ENCODE measurements at regions not wholly inside any gene's neighbourhood (a gene's known extent, or its start where the extent isn't known, plus 50 kb on each side); places are given as distances from the start of the nearest gene placed in this dataset.

- no peak for ATAC-seq (ENCODE audit: low read depth in 2 of 2)
- Mint-ChIP-seq H3K9me3 (peaks cover 0 to 13% (median 3%) of the 10 kb centered on the region in 7 donors), H3K36me3 (no peaks in the 10 kb centered on the region), H3K4me3 (no peak overlapping the region), H3K4me1 (no peaks in the 10 kb centered on the region), H3K27ac (no peak overlapping the region), H3K27me3 (no peaks in the 10 kb centered on the region)
- Histone ChIP-seq H3K36me3 (ENCODE audit: control insufficient read depth, insufficient read depth, low read length) (no peaks in the 10 kb centered on the region), H3K9me3 (ENCODE audit: control insufficient read depth in 2 of 2, low read length in 2 of 2) (no peaks in the 10 kb centered on the region), H3K4me1 (ENCODE audit: control insufficient read depth, insufficient read depth, low read length, poor library complexity, severe bottlenecking) (no peaks in the 10 kb centered on the region), H3K27ac (ENCODE audit: insufficient read depth, low read length, poor library complexity, severe bottlenecking) (no peak overlapping the region), H3K27me3 (ENCODE audit: control insufficient read depth, insufficient read depth, low read length) (no peaks in the 10 kb centered on the region), H3K4me3 (ENCODE audit: low read depth, low read length) (no peak overlapping the region)
- no peak for DNase-seq
Observed at GRCh38 chr3:3701949-3702348, 97.3 kb upstream of the LRRN1 start.

- no peaks in the 10 kb centered on the region for H3K4me1 Mint-ChIP-seq
Observed at GRCh38 chr3:3699816-3700633, 99.2 kb upstream of the LRRN1 start.

GRCh38 chr3:3699407-3699806, 99.8 kb upstream of the LRRN1 start:
- H3K4me1 Mint-ChIP-seq = no peaks in the 10 kb centered on the region

More at GRCh38 chr3:3699816-3700633, 99.2 kb upstream of the LRRN1 start:
- Histone ChIP-seq H3K36me3 (ENCODE audit: control insufficient read depth, insufficient read depth, low read length) (no peaks in the 10 kb centered on the region), H3K27me3 (ENCODE audit: control insufficient read depth, insufficient read depth, low read length) (no peaks in the 10 kb centered on the region), H3K4me3 (ENCODE audit: low read depth, low read length) (no peak overlapping the region), H3K4me1 (ENCODE audit: control insufficient read depth, insufficient read depth, low read length, poor library complexity, severe bottlenecking) (no peaks in the 10 kb centered on the region), H3K9me3 (ENCODE audit: control insufficient read depth in 2 of 2, low read length in 2 of 2) (no peaks in the 10 kb centered on the region), H3K27ac (ENCODE audit: insufficient read depth, low read length, poor library complexity, severe bottlenecking) (no peak overlapping the region)
- no peaks in the 10 kb centered on the region for H3K27me3 Mint-ChIP-seq
- H3K36me3 Mint-ChIP-seq = no peaks in the 10 kb centered on the region
- H3K27ac Mint-ChIP-seq = no peak overlapping the region
- ATAC-seq (ENCODE audit: low read depth in 2 of 2) (no peak), DNase-seq (no peak)
- H3K9me3 Mint-ChIP-seq = peaks cover 0 to 8% (median 3%) of the 10 kb centered on the region in 7 donors
- no peak overlapping the region for H3K4me3 Mint-ChIP-seq

GRCh38 chr3:3696345-3696744, 102.9 kb upstream of the LRRN1 start:
- H3K27ac ChIP-seq (ENCODE audit: insufficient read depth, low read length, poor library complexity, severe bottlenecking) = no peak overlapping the region
- no peak for ATAC-seq (ENCODE audit: low read depth in 2 of 2)
- Mint-ChIP-seq H3K4me3 (no peak overlapping the region), H3K27me3 (no peaks in the 10 kb centered on the region), H3K4me1 (no peaks in the 10 kb centered on the region), H3K27ac (no peak overlapping the region), H3K36me3 (no peaks in the 10 kb centered on the region), H3K9me3 (peaks cover 0 to 3% (median 3%) of the 10 kb centered on the region in 7 donors)
- no peaks in the 10 kb centered on the region for H3K27me3 ChIP-seq (ENCODE audit: control insufficient read depth, insufficient read depth, low read length)
- no peak overlapping the region for H3K4me3 ChIP-seq (ENCODE audit: low read depth, low read length)
- H3K4me1 ChIP-seq (ENCODE audit: control insufficient read depth, insufficient read depth, low read length, poor library complexity, severe bottlenecking) = no peaks in the 10 kb centered on the region
- no peak for DNase-seq
- no peaks in the 10 kb centered on the region for H3K36me3 ChIP-seq (ENCODE audit: control insufficient read depth, insufficient read depth, low read length)
- no peaks in the 10 kb centered on the region for H3K9me3 ChIP-seq (ENCODE audit: control insufficient read depth in 2 of 2, low read length in 2 of 2)

More at GRCh38 chr3:3699407-3699806, 99.8 kb upstream of the LRRN1 start:
- Histone ChIP-seq H3K27me3 (ENCODE audit: control insufficient read depth, insufficient read depth, low read length) (no peaks in the 10 kb centered on the region), H3K4me3 (ENCODE audit: low read depth, low read length) (no peak overlapping the region), H3K27ac (ENCODE audit: insufficient read depth, low read length, poor library complexity, severe bottlenecking) (no peak overlapping the region), H3K4me1 (ENCODE audit: control insufficient read depth, insufficient read depth, low read length, poor library complexity, severe bottlenecking) (no peaks in the 10 kb centered on the region), H3K9me3 (ENCODE audit: control insufficient read depth in 2 of 2, low read length in 2 of 2) (no peaks in the 10 kb centered on the region), H3K36me3 (ENCODE audit: control insufficient read depth, insufficient read depth, low read length) (no peaks in the 10 kb centered on the region)
- H3K36me3 Mint-ChIP-seq = no peaks in the 10 kb centered on the region
- ATAC-seq (ENCODE audit: low read depth in 2 of 2) (no peak), DNase-seq (no peak)
- H3K4me3 Mint-ChIP-seq = no peak overlapping the region
- H3K9me3 Mint-ChIP-seq = peaks cover 0 to 8% (median 3%) of the 10 kb centered on the region in 7 donors
- H3K27me3 Mint-ChIP-seq = no peaks in the 10 kb centered on the region
- no peak overlapping the region for H3K27ac Mint-ChIP-seq

- no peaks in the 10 kb centered on the region for H3K36me3 ChIP-seq (ENCODE audit: control insufficient read depth, insufficient read depth, low read length)
- Mint-ChIP-seq H3K4me3 (no peak overlapping the region), H3K4me1 (no peaks in the 10 kb centered on the region), H3K27ac (no peak overlapping the region), H3K36me3 (no peaks in the 10 kb centered on the region), H3K27me3 (no peaks in the 10 kb centered on the region), H3K9me3 (peaks cover 0 to 3% (median under 1%) of the 10 kb centered on the region in 7 donors)
- no peak overlapping the region for H3K27ac ChIP-seq (ENCODE audit: insufficient read depth, low read length, poor library complexity, severe bottlenecking)
- no peaks in the 10 kb centered on the region for H3K4me1 ChIP-seq (ENCODE audit: control insufficient read depth, insufficient read depth, low read length, poor library complexity, severe bottlenecking)
- DNase-seq (no peak), ATAC-seq (ENCODE audit: low read depth in 2 of 2) (no peak)
- H3K27me3 ChIP-seq (ENCODE audit: control insufficient read depth, insufficient read depth, low read length) = no peaks in the 10 kb centered on the region
- H3K9me3 ChIP-seq (ENCODE audit: control insufficient read depth in 2 of 2, low read length in 2 of 2) = no peaks in the 10 kb centered on the region
- no peak overlapping the region for H3K4me3 ChIP-seq (ENCODE audit: low read depth, low read length)
Observed at GRCh38 chr3:3693593-3693992, 105.6 kb upstream of the LRRN1 start.

GRCh38 chr3:3689601-3690375, 109.4 kb upstream of the LRRN1 start:
- Mint-ChIP-seq H3K4me3 (no peak overlapping the region), H3K27ac (no peak overlapping the region)
- H3K27ac ChIP-seq (ENCODE audit: insufficient read depth, low read length, poor library complexity, severe bottlenecking) = no peak overlapping the region

GRCh38 chr3:3686907-3687648, 112.2 kb upstream of the LRRN1 start:
- H3K4me3 ChIP-seq (ENCODE audit: low read depth, low read length) = no peak overlapping the region
- Mint-ChIP-seq H3K9me3 (peaks cover 0 to 13% (median 3%) of the 10 kb centered on the region in 7 donors), H3K36me3 (no peaks in the 10 kb centered on the region), H3K27me3 (no peaks in the 10 kb centered on the region), H3K4me3 (no peak overlapping the region), H3K27ac (no peak overlapping the region), H3K4me1 (no peaks in the 10 kb centered on the region)
- H3K9me3 ChIP-seq (ENCODE audit: control insufficient read depth in 2 of 2, low read length in 2 of 2) = no peaks in the 10 kb centered on the region
- no peaks in the 10 kb centered on the region for H3K36me3 ChIP-seq (ENCODE audit: control insufficient read depth, insufficient read depth, low read length)
- no peaks in the 10 kb centered on the region for H3K4me1 ChIP-seq (ENCODE audit: control insufficient read depth, insufficient read depth, low read length, poor library complexity, severe bottlenecking)
- H3K27me3 ChIP-seq (ENCODE audit: control insufficient read depth, insufficient read depth, low read length) = no peaks in the 10 kb centered on the region
- DNase-seq (no peak), ATAC-seq (ENCODE audit: low read depth in 2 of 2) (no peak)
- H3K27ac ChIP-seq (ENCODE audit: insufficient read depth, low read length, poor library complexity, severe bottlenecking) = no peak overlapping the region

More at GRCh38 chr3:3689601-3690375, 109.4 kb upstream of the LRRN1 start:
- H3K9me3 ChIP-seq (ENCODE audit: control insufficient read depth in 2 of 2, low read length in 2 of 2) = no peaks in the 10 kb centered on the region
- ATAC-seq (ENCODE audit: low read depth in 2 of 2) (no peak), DNase-seq (no peak)
- Mint-ChIP-seq H3K4me1 (no peaks in the 10 kb centered on the region), H3K36me3 (no peaks in the 10 kb centered on the region), H3K9me3 (peaks cover 0 to 9% (median 2%) of the 10 kb centered on the region in 7 donors), H3K27me3 (no peaks in the 10 kb centered on the region)
- H3K36me3 ChIP-seq (ENCODE audit: control insufficient read depth, insufficient read depth, low read length) = no peaks in the 10 kb centered on the region
- H3K27me3 ChIP-seq (ENCODE audit: control insufficient read depth, insufficient read depth, low read length) = no peaks in the 10 kb centered on the region
- no peaks in the 10 kb centered on the region for H3K4me1 ChIP-seq (ENCODE audit: control insufficient read depth, insufficient read depth, low read length, poor library complexity, severe bottlenecking)
- H3K4me3 ChIP-seq (ENCODE audit: low read depth, low read length) = no peak overlapping the region
